DMS53 treated with DMSO at 0.1 percent for 48 hours (cell line): ENCODE measurements at regions not wholly inside any gene's neighbourhood (a gene's known extent, or its start where the extent isn't known, plus 50 kb on each side); places are given as distances from the start of the nearest gene placed in this dataset.

Experiments
- DNase-seq: peaks from one replicate; lab custom pipeline; 2025; ENCODE audit not compliant: unreplicated experiment; lab: John Stamatoyannopoulos, UW

DNA sequence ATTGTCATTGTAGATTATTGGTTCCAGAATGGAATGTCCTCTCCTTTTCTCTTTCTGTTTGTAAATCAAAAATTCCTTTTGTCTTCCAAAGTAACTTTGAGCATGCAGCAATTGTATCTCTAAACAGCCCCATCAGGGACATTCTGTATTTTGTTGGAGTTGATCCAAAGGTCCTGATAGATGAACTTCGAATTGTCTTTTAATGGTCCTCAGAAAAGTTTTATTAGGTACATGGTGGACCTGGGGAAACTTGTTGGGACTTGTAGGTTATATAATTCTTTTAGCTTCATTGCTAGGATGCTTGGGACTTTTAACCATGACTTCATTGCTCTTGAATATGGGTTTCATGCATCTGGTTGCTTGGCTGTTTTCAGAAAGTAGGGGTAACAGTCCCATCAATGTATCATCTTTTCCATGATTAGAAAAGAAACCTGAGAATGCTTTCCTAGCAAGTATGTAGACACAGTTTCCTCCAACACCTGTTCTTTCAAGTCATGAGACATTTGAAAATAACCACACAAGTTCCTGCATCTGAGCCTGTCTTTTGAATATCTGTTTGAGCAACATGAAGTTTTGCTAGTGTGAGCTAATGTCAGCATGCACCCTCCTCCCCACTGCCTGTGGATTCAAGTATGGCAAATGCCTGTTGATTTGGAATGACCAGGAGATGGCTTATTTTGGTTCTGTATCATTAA is 413.1 kb downstream of the KCNRG start:
- no peak for DNase-seq

DNA sequence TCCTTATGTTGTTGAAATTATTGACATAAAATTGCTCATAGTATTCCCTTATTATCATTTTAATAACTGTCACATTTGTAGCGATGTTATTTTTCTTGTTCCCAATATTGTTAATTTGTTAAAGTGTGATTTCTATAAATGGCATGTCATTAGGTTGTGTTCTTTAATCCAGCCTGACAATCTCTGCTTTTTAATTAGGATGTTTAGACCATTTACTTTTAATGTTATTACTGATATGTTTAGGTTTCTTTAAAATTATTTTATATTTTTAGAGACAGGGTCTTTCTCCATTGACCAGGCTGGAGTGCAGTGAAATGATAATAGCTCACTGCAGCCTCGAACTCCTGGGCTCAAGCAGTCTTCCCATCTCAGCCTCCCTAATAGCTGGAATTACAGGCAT is 408.5 kb downstream of the DLEU7 start:
- no peak for DNase-seq

DNA sequence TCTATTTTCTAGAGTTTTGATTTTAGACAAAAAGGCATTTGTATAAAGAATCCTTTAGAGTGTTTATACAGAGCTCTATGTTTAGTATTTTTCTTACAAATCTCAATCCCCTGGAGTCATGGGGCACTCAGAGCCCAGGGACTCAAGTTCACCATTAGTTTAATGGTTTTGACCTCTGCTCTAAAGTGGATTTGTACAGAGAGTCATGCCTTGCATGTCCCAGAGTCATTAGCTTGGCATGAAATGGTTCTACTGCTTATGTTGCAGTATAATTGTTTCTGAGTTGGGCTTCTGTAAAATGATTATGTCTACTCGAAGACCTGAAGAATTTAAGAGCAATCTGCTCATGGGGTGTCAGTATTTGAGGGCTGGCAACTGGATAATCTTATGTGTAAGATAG is 406.2 kb downstream of the DLEU7 start:
- DNase-seq, result no peak

DNA sequence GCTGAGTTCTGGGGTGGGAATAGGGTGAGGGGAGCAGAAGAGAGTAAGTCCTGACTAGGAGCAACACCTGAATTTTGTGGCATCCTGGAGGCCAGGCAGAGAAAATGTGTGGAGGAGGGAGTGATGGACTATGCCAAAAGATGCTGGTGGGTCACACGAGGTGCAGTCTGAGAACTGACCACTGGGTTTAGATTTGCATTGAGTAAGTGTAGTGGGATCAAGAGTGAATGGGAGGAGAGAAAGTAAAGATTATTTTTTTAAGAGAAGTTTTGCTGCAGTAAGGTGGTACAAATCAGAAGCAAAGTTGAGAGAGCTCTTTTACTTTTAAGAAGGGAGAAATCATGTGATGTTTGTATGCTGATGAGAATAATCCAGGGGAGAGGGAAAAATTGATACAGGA is 405.1 kb downstream of the DLEU7 start:
- DNase-seq, result no peak

DNA sequence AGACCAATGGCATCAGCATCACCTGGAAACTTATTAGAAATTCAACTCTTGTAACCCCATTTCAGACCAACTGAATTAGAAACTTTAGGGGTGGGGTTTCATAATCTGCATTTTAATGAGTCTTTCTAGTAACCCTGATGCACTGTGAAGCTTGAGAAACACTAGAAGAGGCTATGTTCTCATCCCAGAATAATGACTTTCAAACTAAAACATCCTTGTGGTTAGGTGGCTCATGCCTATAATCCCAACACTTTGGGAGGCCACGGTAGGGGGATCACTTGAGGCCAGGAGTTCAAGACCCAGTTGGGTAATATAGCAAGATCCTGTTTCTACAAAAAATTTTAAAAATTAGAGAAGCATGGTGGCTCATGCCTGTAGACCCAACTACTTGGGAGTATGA is 402.4 kb downstream of the DLEU7 start:
- no peak for DNase-seq

DNA sequence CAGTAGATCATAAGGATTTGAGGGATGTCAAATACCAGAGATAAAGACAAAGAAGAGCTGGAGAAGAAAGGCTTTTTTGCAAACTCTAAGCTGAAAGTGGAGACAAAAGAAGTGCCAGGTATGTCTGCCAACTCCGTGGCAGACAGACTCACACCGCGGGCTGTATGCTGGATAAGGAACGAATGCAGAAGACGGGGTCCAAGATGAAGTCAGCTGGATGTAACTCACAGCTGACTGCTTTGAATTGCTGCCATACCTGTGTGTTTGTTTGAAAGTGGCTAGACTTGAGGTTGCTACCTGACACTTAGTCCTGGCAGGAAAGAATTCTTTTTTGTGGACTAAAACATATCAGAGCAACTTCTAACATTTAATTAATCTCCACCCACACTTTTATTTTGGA is 398.8 kb downstream of the DLEU7 start:
- DNase-seq, result no peak

DNA sequence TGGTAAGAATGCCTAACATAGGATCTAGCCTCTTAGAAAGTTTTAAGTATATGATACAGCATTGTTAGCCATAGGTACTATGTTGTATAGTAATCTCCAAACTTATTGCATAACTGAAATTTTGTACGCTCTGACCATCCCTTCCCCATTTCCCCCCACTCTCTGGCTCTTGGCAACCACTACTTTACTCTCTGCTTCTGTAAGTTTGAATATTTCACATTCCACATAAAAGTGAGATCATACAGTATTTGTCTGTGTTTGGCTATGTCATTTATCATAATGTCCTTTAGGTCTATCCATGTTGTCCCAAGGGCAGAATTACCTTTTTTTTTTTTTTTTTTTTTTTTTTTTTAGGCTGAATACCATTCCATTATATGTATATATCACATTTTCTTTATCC is 396.9 kb downstream of the DLEU7 start:
- DNase-seq, result no peak

DNA sequence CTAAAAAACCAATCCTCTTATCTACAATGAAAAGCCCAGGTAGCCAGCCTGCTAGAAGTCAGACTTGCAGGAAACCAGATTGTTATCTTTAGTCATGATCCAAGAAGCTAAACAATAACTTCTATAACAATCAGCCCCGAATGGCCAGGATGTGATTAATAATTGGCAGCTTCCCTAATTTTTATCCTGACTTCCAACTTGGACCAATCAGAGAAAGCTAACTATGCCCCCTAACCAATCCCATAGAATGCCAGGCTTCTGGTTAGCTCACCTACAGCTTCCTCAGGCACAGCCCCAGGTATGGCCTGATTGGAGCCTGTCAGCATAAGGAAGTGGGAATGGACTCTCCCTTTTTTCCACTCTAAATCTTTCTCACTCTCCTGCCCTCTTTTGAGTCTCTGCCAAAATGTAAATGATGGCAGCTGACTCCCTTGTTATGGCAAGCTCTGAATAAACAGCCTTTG is 394.9 kb downstream of the DLEU7 start:
- DNase-seq, result no peak

DNA sequence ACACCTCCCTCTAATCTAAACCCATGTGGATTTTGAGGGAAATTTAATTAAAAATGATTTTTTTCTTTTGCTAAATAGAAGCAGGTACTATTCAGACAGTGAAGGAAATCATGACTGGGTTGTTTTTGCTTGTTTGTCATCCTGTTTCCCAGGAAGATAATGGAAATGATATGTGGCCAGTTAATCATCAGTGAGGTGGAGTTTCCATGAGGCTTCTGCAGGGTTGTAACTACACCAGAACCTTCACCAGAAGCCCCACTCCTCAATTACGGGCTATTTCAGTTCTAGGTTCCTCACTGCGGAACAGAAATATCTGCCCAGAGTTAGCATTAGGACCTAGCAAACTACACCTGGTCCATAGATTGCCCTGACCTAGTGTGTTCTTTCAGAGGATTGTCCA is 394.0 kb downstream of the DLEU7 start:
- no peak for DNase-seq

DNA sequence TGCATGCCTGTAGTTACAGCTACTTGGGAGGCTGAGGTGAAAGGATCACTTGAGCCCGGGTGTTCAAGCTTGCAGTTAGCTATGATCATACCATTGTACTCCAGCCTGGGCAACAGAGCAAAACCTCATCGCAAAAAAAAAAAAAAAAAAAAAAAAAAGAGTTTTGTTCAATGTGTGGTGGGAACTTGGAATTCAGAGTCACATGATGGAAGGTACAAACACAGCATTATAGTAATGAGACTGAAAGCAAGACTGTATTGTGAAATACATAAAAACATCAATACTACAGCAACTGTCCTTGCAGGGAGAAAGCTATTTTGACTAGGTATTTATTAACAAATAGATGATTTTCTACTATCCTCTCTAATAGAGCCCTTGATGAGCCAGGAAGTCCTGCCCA is 393.2 kb downstream of the DLEU7 start:
- DNase-seq, result no peak

DNA sequence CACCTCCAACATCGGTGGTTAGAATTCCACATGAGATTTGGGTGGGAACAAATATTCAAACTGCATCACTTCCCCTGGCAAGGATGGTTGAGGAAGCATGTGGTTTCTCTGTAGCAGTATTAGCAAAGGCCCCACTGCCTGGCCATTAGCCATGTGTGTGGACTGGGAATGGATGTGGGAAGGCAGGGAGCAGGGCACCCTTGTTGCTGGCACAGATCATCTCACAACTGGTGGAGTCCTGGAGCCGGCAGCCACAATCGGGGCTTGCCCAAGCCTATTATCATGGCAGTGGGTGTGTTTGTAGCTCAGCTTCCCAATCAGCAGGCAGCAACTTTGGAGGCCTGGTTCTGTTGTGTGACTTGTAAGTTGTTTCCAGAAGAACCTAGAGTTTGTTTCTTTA is 391.9 kb downstream of the DLEU7 start:
- no peak for DNase-seq

DNA sequence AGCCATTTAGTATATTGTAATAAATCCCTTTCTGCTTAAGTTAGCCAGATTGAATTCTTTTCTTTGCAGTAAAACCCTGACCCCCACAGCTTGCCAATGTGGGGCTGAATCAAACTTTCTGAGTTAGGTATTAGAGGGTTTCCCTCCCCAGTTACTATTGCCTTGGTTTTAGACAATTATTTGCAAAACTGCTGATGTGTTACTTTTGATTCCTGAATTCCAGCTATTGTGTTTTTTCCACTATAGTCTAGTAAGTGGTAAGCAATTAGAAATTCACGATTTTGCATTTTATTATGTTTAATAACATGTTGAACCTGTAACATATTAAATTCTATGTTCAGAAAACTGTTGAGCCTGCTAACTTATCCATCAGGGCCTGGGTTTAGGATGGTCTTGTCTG is 391.5 kb downstream of the DLEU7 start:
- DNase-seq, result no peak

DNA sequence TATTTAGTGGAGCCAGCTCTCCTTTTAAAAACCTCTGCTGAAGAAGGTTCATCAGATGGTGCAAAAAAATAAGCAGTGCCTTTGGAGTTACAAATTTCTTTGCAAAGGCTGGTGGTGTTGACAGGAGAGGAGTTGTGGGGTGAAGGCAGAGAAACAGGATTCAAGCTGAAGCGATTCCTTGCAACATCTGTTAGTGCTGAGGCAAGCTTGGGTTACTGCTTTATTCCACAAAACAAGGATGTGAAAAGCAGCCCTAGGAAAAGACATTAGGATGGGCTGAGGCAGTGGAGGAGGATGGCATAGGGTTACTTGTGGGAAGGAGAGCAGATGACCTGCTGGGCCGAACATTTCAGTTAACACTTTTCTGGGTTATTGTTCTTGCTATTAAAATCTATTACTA is 390.7 kb downstream of the DLEU7 start:
- no peak for DNase-seq

DNA sequence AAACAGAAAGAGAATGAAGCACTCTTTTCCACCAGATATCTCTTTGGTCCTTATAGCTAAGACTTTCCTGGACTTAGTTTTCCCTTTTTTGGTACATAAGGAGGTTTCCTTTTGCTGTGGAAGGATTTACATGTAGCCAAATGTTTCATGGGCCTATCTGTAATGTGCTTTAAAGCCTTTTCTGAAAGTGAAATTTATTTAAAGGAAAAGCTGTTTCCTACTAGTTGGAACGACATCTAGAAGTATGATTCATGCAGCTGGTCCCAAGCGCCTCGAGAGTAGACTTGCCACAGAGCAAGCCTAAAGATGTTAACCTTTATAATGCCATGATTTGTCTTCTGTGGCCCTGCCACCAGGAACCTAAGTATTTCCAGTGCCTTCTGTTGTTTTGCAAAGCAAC is 390.3 kb downstream of the DLEU7 start:
- no peak for DNase-seq

DNA sequence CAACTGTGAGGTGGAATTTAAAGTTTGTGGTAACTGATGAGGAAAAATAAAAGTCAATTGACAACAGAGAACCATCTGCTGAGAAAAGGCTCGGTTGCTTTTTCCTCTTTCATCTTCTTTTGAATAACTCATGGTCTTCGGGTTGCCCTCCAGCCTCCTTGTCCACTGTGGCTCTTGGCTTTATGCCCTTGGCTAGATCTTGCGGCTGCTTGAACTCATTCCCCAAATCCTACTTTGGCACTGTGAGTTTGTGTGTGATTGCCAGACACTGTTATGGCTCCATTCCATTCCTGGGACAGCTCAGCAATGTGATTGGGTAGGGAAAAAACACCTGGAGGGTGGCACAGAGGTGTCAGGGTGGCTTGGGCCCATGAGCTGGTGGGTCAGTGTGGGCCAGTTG is 387.4 kb downstream of the DLEU7 start:
- no peak for DNase-seq

DNA sequence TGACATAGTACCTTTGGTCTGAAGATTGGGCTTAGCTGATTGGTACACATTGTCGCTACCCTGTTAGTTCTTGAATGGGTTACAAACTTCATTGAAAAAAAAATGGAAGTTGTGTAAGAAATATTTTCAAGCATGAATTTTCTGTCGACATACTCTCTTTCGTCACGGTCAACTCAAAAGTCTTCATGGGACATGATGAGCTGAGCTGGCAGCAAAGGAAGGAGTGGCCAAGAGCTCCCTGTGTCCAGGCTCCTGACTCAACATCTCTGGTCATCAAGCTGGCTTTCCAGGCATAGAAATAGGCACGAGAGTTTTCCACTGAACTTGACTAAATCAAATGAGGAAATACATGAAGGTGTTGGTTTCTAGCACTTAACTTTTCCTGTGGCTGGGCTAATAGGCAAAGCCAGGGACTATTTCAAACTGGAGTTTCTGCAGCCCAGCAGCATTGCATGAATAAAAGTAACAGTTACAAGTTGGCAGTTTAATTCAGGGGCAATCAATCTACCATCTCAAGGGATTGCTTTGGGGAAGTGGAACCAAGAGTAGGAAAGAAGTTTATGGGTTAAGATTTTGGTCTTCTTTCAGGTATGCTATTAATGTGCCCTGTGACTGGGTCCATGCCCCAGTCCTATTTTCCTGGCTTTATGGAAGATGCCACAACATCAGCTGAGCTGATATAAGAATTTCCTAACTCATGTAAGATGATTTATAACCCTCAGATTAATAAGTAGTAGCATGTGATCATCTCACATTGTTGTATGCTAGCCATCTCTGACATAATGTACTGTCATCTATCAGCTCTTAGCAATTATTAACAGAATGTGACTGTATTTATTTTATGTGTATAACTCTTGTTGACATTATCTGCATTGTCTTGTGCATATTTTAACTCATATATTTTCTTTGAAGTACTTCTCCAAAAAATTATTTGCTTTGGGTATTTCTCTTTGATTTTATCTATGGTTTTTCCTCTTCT is 385.8 kb downstream of the DLEU7 start:
- DNase-seq, result no peak

DNA sequence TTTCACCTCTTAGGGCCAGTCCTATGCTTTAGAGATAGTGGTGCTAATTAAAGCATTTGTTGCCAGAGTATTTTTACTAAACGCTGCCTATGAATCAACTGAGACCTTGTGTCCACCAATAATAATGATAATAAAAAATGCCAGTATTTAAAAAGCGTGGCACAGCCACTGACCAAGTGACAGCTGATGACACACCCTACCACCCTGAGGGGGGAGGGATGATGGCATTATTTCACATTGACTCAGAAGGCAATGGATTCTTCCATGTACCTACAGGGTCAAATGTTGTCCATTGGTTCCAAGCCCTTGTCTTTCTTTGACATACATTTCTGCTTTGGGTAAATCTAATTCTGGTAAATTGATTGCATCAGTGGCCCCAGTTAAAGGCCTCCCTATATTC is 384.4 kb downstream of the DLEU7 start:
- DNase-seq, result no peak

DNA sequence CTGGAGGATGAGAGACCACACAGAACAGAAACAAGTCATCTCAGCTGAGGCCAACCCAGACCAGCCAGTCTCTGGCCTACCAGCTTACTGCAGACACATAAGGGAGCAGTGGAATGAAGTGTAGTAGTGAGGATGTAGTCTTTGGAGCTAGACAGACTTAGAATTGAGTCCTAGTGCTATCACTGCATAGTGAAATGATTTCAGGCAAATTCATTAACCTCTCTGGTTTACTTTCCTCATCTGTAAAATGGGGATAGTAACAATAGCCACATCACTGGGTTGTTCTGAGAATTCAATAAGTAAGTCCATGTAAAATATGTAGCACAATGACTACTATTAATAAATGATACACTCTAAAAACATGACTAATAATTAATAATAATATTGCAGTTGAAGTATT is 383.8 kb downstream of the DLEU7 start:
- no peak for DNase-seq

DNA sequence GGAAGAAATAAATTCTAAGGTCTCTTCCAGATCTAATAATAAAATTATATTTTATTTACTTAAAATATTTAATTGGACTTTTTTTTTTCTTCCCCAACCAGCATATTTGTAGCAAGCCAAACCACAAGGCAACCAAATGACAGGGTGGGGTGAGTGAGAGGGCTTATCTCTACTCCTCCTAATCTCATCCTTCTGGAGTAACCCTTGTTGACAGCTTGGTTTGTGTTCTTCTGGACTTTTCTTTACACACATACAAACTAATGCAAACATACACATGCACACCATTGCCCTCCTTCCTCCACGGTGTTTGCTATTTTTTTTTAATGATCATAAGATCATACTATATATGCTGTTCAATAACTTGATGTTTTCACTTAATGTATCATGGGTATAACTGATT is 383.1 kb downstream of the DLEU7 start:
- DNase-seq, result no peak

DNA sequence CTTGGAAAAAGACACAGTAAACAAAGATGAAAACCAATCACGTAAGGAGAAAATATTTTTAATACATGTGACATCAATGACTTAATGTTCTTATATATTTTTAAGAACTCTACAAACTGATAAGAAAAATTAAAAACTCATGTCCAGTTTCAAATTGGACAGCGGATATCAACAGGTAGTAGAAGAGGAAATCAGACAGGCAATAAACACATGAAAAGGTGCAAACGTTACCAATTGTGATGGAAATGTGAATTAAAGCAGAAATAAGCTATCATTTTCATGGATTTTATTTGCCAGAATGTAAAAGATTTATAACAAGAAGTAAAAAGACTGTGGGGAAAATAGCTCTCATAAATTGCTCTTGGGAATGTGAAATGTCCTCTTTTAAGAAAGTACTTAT is 382.3 kb downstream of the DLEU7 start:
- no peak for DNase-seq

DNA sequence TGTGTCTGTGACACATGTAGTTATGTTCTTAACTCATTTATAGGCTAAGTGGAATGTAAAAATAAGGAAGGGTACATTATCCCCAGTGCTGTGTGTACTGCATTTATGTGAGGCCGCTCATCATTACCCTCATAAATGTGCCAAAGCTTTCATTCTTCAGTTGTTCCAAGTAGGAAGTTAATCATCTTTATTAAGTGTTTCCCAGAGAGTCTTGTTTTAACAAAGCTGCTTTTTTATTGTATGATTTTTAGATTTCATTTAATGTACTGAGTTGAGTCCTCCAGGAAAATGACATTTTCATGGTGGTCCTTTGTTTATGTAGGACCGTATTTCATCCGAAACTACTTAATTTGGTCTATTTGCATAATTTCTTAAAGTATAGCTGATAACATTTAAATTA is 379.8 kb downstream of the DLEU7 start:
- no peak for DNase-seq
